Smooth muscle cell (in vitro differentiated cells): ENCODE measurements at regions not wholly inside any gene's neighbourhood (a gene's known extent, or its start where the extent isn't known, plus 50 kb on each side); places are given as distances from the start of the nearest gene placed in this dataset.

Experiments used
- DNase-seq: peaks from one replicate; lab custom pipeline; 2025; ENCODE audit not compliant: unreplicated experiment; lab: John Stamatoyannopoulos, UW
- H2AFZ ChIP-seq: fragments of 200-600 bp; sonication (generic); 2 replicates; pipeline ENCODE4 v1.6.0; 2016; ENCODE audit warnings: antibody characterized with exemption, low read depth, mild to moderate bottlenecking
- H3F3A ChIP-seq: fragments of 200-600 bp; sonication (generic); 2 replicates; pipeline ENCODE4 v1.6.0; 2017; ENCODE audit warnings: antibody characterized with exemption, low read depth
- H3K27ac ChIP-seq: fragments of 200-600 bp; sonication (generic); 2 replicates; pipeline ENCODE4 v1.5.1; 2016; ENCODE audit warnings: low read depth, mild to moderate bottlenecking
- H3K27me3 ChIP-seq: fragments of 200-600 bp; sonication (generic); 2 replicates; pipeline ENCODE4 v1.6.1; 2016; ENCODE audit warnings: low read depth, mild to moderate bottlenecking
- H3K36me3 ChIP-seq: fragments of 200-600 bp; sonication (generic); 2 replicates; pipeline ENCODE4 v1.5.1; 2016; ENCODE audit warnings: low read depth
- H3K4me1 ChIP-seq: fragments of 200-600 bp; sonication (generic); 2 replicates; pipeline ENCODE4 v1.5.1; 2016; ENCODE audit warnings: low read depth
- H3K4me2 ChIP-seq: fragments of 200-600 bp; sonication (generic); 2 replicates; pipeline ENCODE4 v1.6.0; 2016; ENCODE audit warnings: mild to moderate bottlenecking
- H3K4me3 ChIP-seq: fragments of 200-600 bp; sonication (generic); 2 replicates; pipeline ENCODE4 v1.5.1; 2016; ENCODE audit warnings: mild to moderate bottlenecking
- H3K79me2 ChIP-seq: fragments of 200-600 bp; sonication (generic); 2 replicates; pipeline ENCODE4 v1.6.0; 2016; ENCODE audit warnings: low read depth, mild to moderate bottlenecking
- H3K9ac ChIP-seq: fragments of 200-600 bp; sonication (generic); 2 replicates; pipeline ENCODE4 v1.6.0; 2016; ENCODE audit warnings: low read depth
- H3K9me3 ChIP-seq: fragments of 200-600 bp; sonication (generic); replicated peaks from 2 replicates; pipeline ENCODE4 v1.5.1; 2016; ENCODE audit warnings: low read depth
- H4K20me1 ChIP-seq: fragments of 200-600 bp; sonication (generic); 2 replicates; pipeline ENCODE4 v1.6.0; 2016; ENCODE audit warnings: low read depth
- CTCF ChIP-seq: fragments of 200-600 bp; sonication (generic); IDR thresholded peaks from 2 replicates; pipeline ENCODE4 v1.5.1; 2017; ENCODE audit warnings: borderline replicate concordance, mild to moderate bottlenecking, antibody characterized with exemption; ENCODE audit not compliant: insufficient read depth, poor library complexity, severe bottlenecking
- WGBS: methylation state at CpG from one replicate; pipeline ENCODE4 v1.1.7; 2016; ENCODE audit warnings: low lambda C conversion rate; 5-methylcytosine and 5-hydroxymethylcytosine counted together

GRCh38 chr10:131848296-131848695 lies 52.5 kb upstream of the PPP2R2D start:
- Histone ChIP-seq H3K27ac (no peak overlapping the region), H3K36me3 (no peaks in the 10 kb centered on the region), H4K20me1 (no peaks in the 10 kb centered on the region), H3K4me1 (no peaks in the 10 kb centered on the region), H3K79me2 (no peaks in the 10 kb centered on the region), H3K9me3 (no peaks in the 10 kb centered on the region), H3F3A (no peaks in the 10 kb centered on the region), H3K4me3 (no peak overlapping the region), H3K9ac (no peak overlapping the region), H2AFZ (no peak overlapping the region), H3K27me3 (peaks cover 6% of the 10 kb centered on the region), H3K4me2 (no peak overlapping the region)
- WGBS = 89% methylated on average over 11 of the region's 11 CpGs
- DNase-seq = no peak
- TF ChIP-seq CTCF = no peak

- no peak for TF ChIP-seq CTCF
- H4K20me1 ChIP-seq = no peaks in the 10 kb centered on the region
- 90% methylated on average over 36 of the region's 39 CpGs for WGBS
- H3F3A ChIP-seq = no peaks in the 10 kb centered on the region
- no peaks in the 10 kb centered on the region for H3K79me2 ChIP-seq
- H3K9me3 ChIP-seq = no peaks in the 10 kb centered on the region
- H3K27ac ChIP-seq = no peak overlapping the region
- no peaks in the 10 kb centered on the region for H3K4me1 ChIP-seq
- H3K9ac ChIP-seq = no peak overlapping the region
- no peak for DNase-seq
- no peak overlapping the region for H2AFZ ChIP-seq
- no peak overlapping the region for H3K4me2 ChIP-seq
- no peaks in the 10 kb centered on the region for H3K36me3 ChIP-seq
- peaks cover 6% of the 10 kb centered on the region for H3K27me3 ChIP-seq
- H3K4me3 ChIP-seq = no peak overlapping the region
These were observed 51.8 kb upstream of the PPP2R2D start for GRCh38 chr10:131848741-131849590.

GRCh38 chr10:131849591-131850382 lies 51.0 kb upstream of the PPP2R2D start:
- no peaks in the 10 kb centered on the region for H3K4me1 ChIP-seq
- H3K4me2 ChIP-seq = no peak overlapping the region
- no peaks in the 10 kb centered on the region for H3K79me2 ChIP-seq
- no peaks in the 10 kb centered on the region for H3K9me3 ChIP-seq
- H3K4me3 ChIP-seq = no peak overlapping the region
- no peak for TF ChIP-seq CTCF
- no peak for DNase-seq
- no peak overlapping the region for H3K9ac ChIP-seq
- no peaks in the 10 kb centered on the region for H4K20me1 ChIP-seq
- no peaks in the 10 kb centered on the region for H3K36me3 ChIP-seq
- 91% methylated on average over 29 of the region's 29 CpGs for WGBS
- no peak overlapping the region for H2AFZ ChIP-seq
- no peaks in the 10 kb centered on the region for H3F3A ChIP-seq
- no peak overlapping the region for H3K27ac ChIP-seq
- peaks cover 2% of the 10 kb centered on the region for H3K27me3 ChIP-seq
